Naive thymus-derived CD4-positive, alpha-beta T cell (primary cell): ENCODE measurements at regions not wholly inside any gene's neighbourhood (a gene's known extent, or its start where the extent isn't known, plus 50 kb on each side); places are given as distances from the start of the nearest gene placed in this dataset.

Source experiments
- ATAC-seq: fragments of 150-1000 bp; cut with Tn5 transposase; 2 replicates; pipeline ENCODE4 v1.10.0; 2021; ENCODE audit warnings: mild to moderate bottlenecking, moderate library complexity
- CTCF ChIA-PET: fragments of 350-600 bp; sonication (Branson Sonifier 250); formaldehyde crosslinking; loops from one replicate; lab custom pipeline; 2021; ENCODE audit warnings: antibody characterized with exemption; lab: Charles Lee
- POLR2A ChIA-PET: fragments of 350-600 bp; sonication (Branson Sonifier 250); formaldehyde crosslinking; loops from one replicate; lab custom pipeline; 2021; ENCODE audit warnings: antibody characterized with exemption, inconsistent platforms; lab: Charles Lee
- DNase-seq, 9 donors: peaks; one replicate each; pipeline versions ENCODE4 v3.0.0 to v3.0.0-alpha.2; 2020 to 2022; ENCODE audit warnings: mixed read lengths in 1 of 9
- H3K27ac ChIP-seq: one replicate; pipeline ENCODE4 v1.7.0; 2013; ENCODE audit warnings: mild to moderate bottlenecking, low read depth, low read length, moderate library complexity
- H3K27me3 ChIP-seq, 2 donors: one replicate each; pipeline ENCODE4 v1.7.0; 2013; ENCODE audit warnings: low read length in 2 of 2, mild to moderate bottlenecking in 2 of 2, moderate library complexity in 2 of 2; ENCODE audit not compliant: control insufficient read depth in 2 of 2, insufficient read depth in 2 of 2
- H3K36me3 ChIP-seq, 3 experiments: 1 replicate in 2 of 3; 2 replicates in 1 of 3; pipeline ENCODE4 v1.7.0; 2013; ENCODE audit warnings: low read length in 3 of 3, mild to moderate bottlenecking in 3 of 3, moderate library complexity in 1 of 3; ENCODE audit not compliant: insufficient read depth in 3 of 3, control insufficient read depth in 2 of 3
- H3K4me1 ChIP-seq, 2 donors: one replicate each; pipeline ENCODE4 v1.7.0; 2013; ENCODE audit warnings: low read length in 2 of 2, mild to moderate bottlenecking in 2 of 2, moderate library complexity in 1 of 2; ENCODE audit not compliant: control insufficient read depth in 2 of 2, insufficient read depth in 2 of 2
- H3K4me3 ChIP-seq: 2 replicates; pipeline ENCODE4 v1.7.0; 2013; ENCODE audit warnings: mild to moderate bottlenecking, low read length
- H3K9me3 ChIP-seq, 3 experiments: 1 replicate in 2 of 3; 2 replicates in 1 of 3; pipeline ENCODE4 v1.7.0; 2013; ENCODE audit warnings: low read length in 3 of 3; ENCODE audit not compliant: control insufficient read depth in 2 of 3
- H3K27ac Mint-ChIP-seq, 9 donors: one replicate each; pipeline ENCODE4 v1.8.0; 2020 to 2022; ENCODE audit warnings: mixed read lengths in 9 of 9, mild to moderate bottlenecking in 8 of 9, moderate library complexity in 5 of 9, inconsistent platforms in 2 of 9
- H3K27me3 Mint-ChIP-seq, 5 donors: one replicate each; pipeline ENCODE4 v1.8.0; 2021 to 2022; ENCODE audit warnings: mixed read lengths in 5 of 5, mild to moderate bottlenecking in 1 of 5
- H3K36me3 Mint-ChIP-seq, 5 donors: one replicate each; pipeline ENCODE4 v1.8.0; 2020 to 2022; ENCODE audit warnings: mixed read lengths in 5 of 5, mild to moderate bottlenecking in 3 of 5, inconsistent platforms in 1 of 5
- H3K4me1 Mint-ChIP-seq, 7 donors: one replicate each; pipeline ENCODE4 v1.8.0; 2020 to 2022; ENCODE audit warnings: mixed read lengths in 7 of 7, mild to moderate bottlenecking in 3 of 7, inconsistent platforms in 1 of 7
- H3K4me3 Mint-ChIP-seq, 10 donors: one replicate each; pipeline ENCODE4 v1.8.0; 2020 to 2022; ENCODE audit warnings: mild to moderate bottlenecking in 10 of 10, mixed read lengths in 10 of 10, moderate library complexity in 6 of 10, inconsistent platforms in 2 of 10
- H3K9me3 Mint-ChIP-seq, 11 donors: one replicate each; pipeline ENCODE4 v1.8.0; 2020 to 2022; ENCODE audit warnings: mixed read lengths in 11 of 11, mild to moderate bottlenecking in 4 of 11, inconsistent platforms in 1 of 11, moderate library complexity in 1 of 11
- intact Hi-C, 2 donors: fragments of 100-400 bp; cut with micrococcal nuclease; formaldehyde crosslinking; loops; one replicate each; pipeline ENCODE4 v1.15.1; 2023

DNA sequence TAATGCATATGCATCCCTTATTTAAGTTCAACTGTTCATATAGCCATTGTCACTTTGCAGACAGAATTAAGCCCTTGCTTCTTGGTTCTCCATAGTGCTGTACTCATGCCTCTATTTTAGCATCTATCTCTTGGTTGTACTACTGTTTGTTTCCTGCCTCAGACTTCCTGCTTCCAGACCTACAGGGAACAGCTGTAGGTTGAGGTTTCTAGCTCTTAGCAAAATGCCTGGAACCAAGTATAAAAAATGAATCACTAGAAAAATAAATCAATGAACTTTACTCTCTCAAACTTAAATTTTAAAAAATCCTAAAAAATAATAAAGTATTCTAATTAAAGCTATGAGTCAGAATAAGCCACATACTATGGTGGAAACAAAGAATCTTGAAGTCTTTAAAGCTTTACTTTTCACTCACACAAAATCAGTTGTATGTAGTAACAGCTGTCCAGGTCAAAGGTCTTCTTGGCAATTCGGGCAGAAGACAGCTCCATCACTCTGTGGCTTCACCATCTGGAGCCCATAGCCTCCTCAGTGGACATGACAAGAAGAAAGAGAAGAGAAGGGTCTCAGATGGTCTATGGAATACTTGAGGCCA lies 1228.1 kb upstream of the GYPC start:
- no peak overlapping the region for H3K4me3 ChIP-seq
- peaks cover 0 to 12% (median 3%) of the 10 kb centered on the region in 11 donors for H3K9me3 Mint-ChIP-seq
- no peak overlapping the region for H3K27ac Mint-ChIP-seq
- DNase-seq, result no peak
- ATAC-seq, result no peak
- H3K27me3 Mint-ChIP-seq, result no peaks in the 10 kb centered on the region
- no peaks in the 10 kb centered on the region for H3K27me3 ChIP-seq
- H3K4me1 Mint-ChIP-seq, result no peaks in the 10 kb centered on the region
- intact Hi-C loops, result no loop called here
- H3K36me3 Mint-ChIP-seq, result no peaks in the 10 kb centered on the region
- no peaks in the 10 kb centered on the region for H3K9me3 ChIP-seq
- no peaks in the 10 kb centered on the region for H3K36me3 ChIP-seq
- H3K27ac ChIP-seq, result no peak overlapping the region
- ChIA-PET CTCF (no interaction called here), POLR2A (no interaction called here)
- no peak overlapping the region for H3K4me3 Mint-ChIP-seq
- no peaks in the 10 kb centered on the region for H3K4me1 ChIP-seq

DNA sequence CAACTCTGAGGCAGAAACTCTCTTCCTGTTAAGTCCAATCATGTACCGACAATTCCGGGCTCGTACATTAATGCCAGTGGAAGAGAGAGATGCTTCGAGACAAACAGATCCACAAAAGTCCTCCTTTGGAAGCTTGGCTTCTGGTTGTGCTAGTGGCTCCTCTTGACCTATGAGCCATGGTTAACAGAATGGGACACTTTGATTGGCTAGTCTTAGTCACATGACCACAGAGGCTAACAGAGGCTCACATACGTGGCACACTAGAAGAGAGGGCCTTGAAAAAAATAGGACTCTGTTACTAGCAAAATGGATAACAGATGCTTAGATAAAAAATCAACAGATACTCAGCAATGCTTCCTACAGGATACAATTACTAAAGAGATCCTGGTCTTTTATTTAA lies 1211.9 kb upstream of the GYPC start:
- H3K4me3 Mint-ChIP-seq, result no peak overlapping the region
- H3K9me3 Mint-ChIP-seq, result peaks cover 0 to 14% (median 7%) of the 10 kb centered on the region in 11 donors
- Histone ChIP-seq H3K27me3 (no peaks in the 10 kb centered on the region), H3K36me3 (no peaks in the 10 kb centered on the region), H3K27ac (no peak overlapping the region), H3K9me3 (no peaks in the 10 kb centered on the region), H3K4me3 (no peak overlapping the region), H3K4me1 (no peaks in the 10 kb centered on the region)
- H3K27me3 Mint-ChIP-seq, result no peaks in the 10 kb centered on the region
- ATAC-seq (no peak), DNase-seq (no peak)
- no peaks in the 10 kb centered on the region for H3K36me3 Mint-ChIP-seq
- ChIA-PET POLR2A (no interaction called here), CTCF (no interaction called here)
- no peak overlapping the region for H3K27ac Mint-ChIP-seq
- no peaks in the 10 kb centered on the region for H3K4me1 Mint-ChIP-seq
- intact Hi-C loops, result no loop called here

DNA sequence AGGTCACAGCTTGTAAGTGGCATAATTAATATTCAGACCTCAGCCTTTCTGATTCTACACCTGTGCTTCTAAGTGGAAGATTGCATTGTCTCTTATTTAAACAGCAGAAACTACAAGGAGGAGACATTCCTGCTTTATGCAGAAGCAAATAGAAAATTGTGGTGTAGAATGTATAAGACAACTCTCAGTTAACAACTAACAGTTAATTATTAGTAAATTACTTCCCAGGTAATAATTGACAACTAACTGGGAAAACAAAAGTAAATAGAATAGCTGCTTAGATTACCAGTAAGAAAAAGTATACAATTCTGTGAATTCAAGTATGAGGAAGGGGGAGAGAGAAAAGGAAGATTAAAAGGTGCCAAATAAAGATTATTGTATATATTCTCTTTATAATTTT lies 1210.5 kb upstream of the GYPC start:
- ChIA-PET CTCF (no interaction called here), POLR2A (interaction anchor here (0.6 kb wide), 1 partner anchor 10 kb away, joined by 3 read pairs; no protein-coding TSS in a partner anchor)
- Mint-ChIP-seq H3K4me1 (no peaks in the 10 kb centered on the region), H3K27ac (no peak overlapping the region), H3K9me3 (peaks cover 0 to 14% (median 7%) of the 10 kb centered on the region in 11 donors), H3K36me3 (no peaks in the 10 kb centered on the region), H3K27me3 (no peaks in the 10 kb centered on the region), H3K4me3 (no peak overlapping the region)
- no peak overlapping the region for H3K4me3 ChIP-seq
- H3K9me3 ChIP-seq, result no peaks in the 10 kb centered on the region
- no peak for DNase-seq
- ATAC-seq, result no peak
- no peaks in the 10 kb centered on the region for H3K27me3 ChIP-seq
- intact Hi-C loops, result no loop called here
- no peak overlapping the region for H3K27ac ChIP-seq
- no peaks in the 10 kb centered on the region for H3K4me1 ChIP-seq
- H3K36me3 ChIP-seq, result no peaks in the 10 kb centered on the region

DNA sequence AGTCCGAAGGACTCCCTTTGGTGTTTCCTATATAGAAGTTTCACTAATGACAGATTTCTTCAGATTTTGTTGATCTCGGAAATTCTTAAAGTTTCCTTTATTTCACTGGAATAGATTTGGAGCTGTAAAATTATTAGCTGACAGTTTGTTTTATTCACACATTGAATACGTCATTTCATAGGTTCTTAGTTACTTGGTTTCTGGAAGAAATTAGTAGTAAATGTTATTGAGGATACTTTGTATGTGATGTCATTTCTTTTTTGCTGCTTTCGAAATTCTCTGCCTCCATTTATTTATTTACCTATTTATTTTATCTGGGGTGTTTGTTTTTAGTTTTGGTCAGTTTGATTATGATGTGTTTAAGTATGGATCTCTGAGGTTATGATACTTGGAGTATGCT lies 1205.9 kb upstream of the GYPC start:
- no peaks in the 10 kb centered on the region for H3K9me3 ChIP-seq
- ChIA-PET CTCF (no interaction called here), POLR2A (no interaction called here)
- no peaks in the 10 kb centered on the region for H3K4me1 ChIP-seq
- H3K27me3 Mint-ChIP-seq, result no peaks in the 10 kb centered on the region
- ATAC-seq, result no peak
- no peaks in the 10 kb centered on the region for H3K36me3 ChIP-seq
- no peaks in the 10 kb centered on the region for H3K27me3 ChIP-seq
- no peaks in the 10 kb centered on the region for H3K36me3 Mint-ChIP-seq
- no peak overlapping the region for H3K4me3 ChIP-seq
- no peaks in the 10 kb centered on the region for H3K4me1 Mint-ChIP-seq
- peaks cover 0 to 33% (median 2%) of the 10 kb centered on the region in 11 donors for H3K9me3 Mint-ChIP-seq
- intact Hi-C loops, result no loop called here
- H3K27ac Mint-ChIP-seq, result no peak overlapping the region
- DNase-seq, result no peak
- no peak overlapping the region for H3K4me3 Mint-ChIP-seq
- H3K27ac ChIP-seq, result no peak overlapping the region

DNA sequence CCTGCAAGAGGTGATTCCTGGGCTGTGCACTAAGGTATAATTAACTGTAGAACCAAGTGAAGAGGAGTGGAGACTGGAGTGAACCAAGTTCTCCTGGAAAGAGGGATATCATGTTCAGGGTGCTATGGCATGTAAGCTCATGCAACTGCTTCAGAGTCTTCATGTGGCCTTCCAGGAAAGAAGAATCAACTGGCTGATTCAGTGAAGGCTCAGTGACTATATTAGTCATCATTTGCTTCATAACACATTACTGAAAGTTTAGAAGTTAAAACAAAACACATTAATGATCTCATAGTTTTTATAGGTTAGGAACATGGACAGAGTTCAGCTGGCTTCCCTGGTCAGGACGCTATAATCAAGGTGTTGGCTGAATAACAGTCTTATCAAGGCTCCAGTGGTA lies 1200.8 kb upstream of the GYPC start:
- intact Hi-C loops, result no loop called here
- Histone ChIP-seq H3K27me3 (peaks cover 0 to 2% of the 10 kb centered on the region in 2 donors), H3K4me3 (no peak overlapping the region), H3K36me3 (no peaks in the 10 kb centered on the region), H3K9me3 (no peaks in the 10 kb centered on the region), H3K4me1 (no peaks in the 10 kb centered on the region), H3K27ac (no peak overlapping the region)
- H3K27me3 Mint-ChIP-seq, result no peaks in the 10 kb centered on the region
- H3K4me3 Mint-ChIP-seq, result no peak overlapping the region
- H3K27ac Mint-ChIP-seq, result no peak overlapping the region
- POLR2A ChIA-PET, result no interaction called here
- peaks cover 0 to 32% (median 2%) of the 10 kb centered on the region in 11 donors for H3K9me3 Mint-ChIP-seq
- no peaks in the 10 kb centered on the region for H3K36me3 Mint-ChIP-seq
- DNase-seq (no peak), ATAC-seq (no peak)
- no peaks in the 10 kb centered on the region for H3K4me1 Mint-ChIP-seq
- CTCF ChIA-PET, result no interaction called here

GRCh38 chr2:125456693-125457363 lies 1199.1 kb upstream of the GYPC start:
- intact Hi-C loops, result no loop called here
- no peaks in the 10 kb centered on the region for H3K4me1 Mint-ChIP-seq
- H3K36me3 ChIP-seq, result no peaks in the 10 kb centered on the region
- peaks cover 0 to 2% of the 10 kb centered on the region in 2 donors for H3K27me3 ChIP-seq
- no peak overlapping the region for H3K4me3 Mint-ChIP-seq
- no peaks in the 10 kb centered on the region for H3K4me1 ChIP-seq
- ATAC-seq (no peak), DNase-seq (no peak)
- H3K27me3 Mint-ChIP-seq, result no peaks in the 10 kb centered on the region
- no peak overlapping the region for H3K4me3 ChIP-seq
- no peak overlapping the region for H3K27ac Mint-ChIP-seq
- CTCF ChIA-PET, result no interaction called here
- H3K27ac ChIP-seq, result no peak overlapping the region
- peaks cover 0 to 32% (median 2%) of the 10 kb centered on the region in 11 donors for H3K9me3 Mint-ChIP-seq
- POLR2A ChIA-PET, result no interaction called here
- no peaks in the 10 kb centered on the region for H3K9me3 ChIP-seq
- H3K36me3 Mint-ChIP-seq, result peaks cover 0 to 4% (median 0%) of the 10 kb centered on the region in 5 donors

- no peaks in the 10 kb centered on the region for H3K36me3 ChIP-seq
- Mint-ChIP-seq H3K27me3 (no peaks in the 10 kb centered on the region), H3K4me3 (no peak overlapping the region), H3K27ac (no peak overlapping the region), H3K36me3 (peaks cover 0 to 7% (median 0%) of the 10 kb centered on the region in 5 donors), H3K4me1 (peaks cover 0 to 2% (median 0%) of the 10 kb centered on the region in 7 donors), H3K9me3 (peaks cover 0 to 36% (median 11%) of the 10 kb centered on the region in 11 donors)
- DNase-seq (no peak), ATAC-seq (no peak)
- no peaks in the 10 kb centered on the region for H3K27me3 ChIP-seq
- H3K4me1 ChIP-seq, result no peaks in the 10 kb centered on the region
- H3K4me3 ChIP-seq, result no peak overlapping the region
- intact Hi-C loops, result no loop called here
- ChIA-PET POLR2A (no interaction called here), CTCF (no interaction called here)
- H3K9me3 ChIP-seq, result peaks cover 0 to 3% (median 0%) of the 10 kb centered on the region in 3 experiments
- H3K27ac ChIP-seq, result no peak overlapping the region
Observed at GRCh38 chr2:125471963-125472362, 1184.0 kb upstream of the GYPC start.
